GM19025 (cell line): ENCODE measurements at regions not wholly inside any gene's neighbourhood (a gene's known extent, or its start where the extent isn't known, plus 50 kb on each side); places are given as distances from the start of the nearest gene placed in this dataset.
"Not testable (repeated sequence)": the region's sequence is repeated elsewhere in the genome, so short reads cannot be mapped to it uniquely, and the experiment has no call there.

Experiments
- ATAC-seq: cut with Tn5 transposase; IDR thresholded peaks from one replicate; pipeline ENCODE4 v1.9.1; 2021; ENCODE audit warnings: mild to moderate bottlenecking, low read depth, moderate library complexity; ENCODE audit not compliant: unreplicated experiment

GRCh38 chr2:31666878-31667277 is 86.1 kb upstream of the SRD5A2 start:
- ATAC-seq, result no peak

- ATAC-seq, result no peak
Observed at GRCh38 chr2:31664949-31665724, 84.4 kb upstream of the SRD5A2 start.

GRCh38 chr2:31660812-31661335 is 80.1 kb upstream of the SRD5A2 start:
- ATAC-seq, result no peak

GRCh38 chr2:31660165-31660564 is 79.4 kb upstream of the SRD5A2 start:
- ATAC-seq, result no peak

GRCh38 chr2:31654241-31654640 is 73.5 kb upstream of the SRD5A2 start:
- ATAC-seq, result no peak

GRCh38 chr2:31651736-31652135 is 71.0 kb upstream of the SRD5A2 start:
- ATAC-seq, result no peak

GRCh38 chr2:31651267-31651666 is 70.5 kb upstream of the SRD5A2 start:
- no peak for ATAC-seq

GRCh38 chr2:31644551-31644950 is 63.8 kb upstream of the SRD5A2 start:
- no peak for ATAC-seq

- no peak for ATAC-seq
Observed at GRCh38 chr2:31642707-31643106, 62.0 kb upstream of the SRD5A2 start.

- not testable (repeated sequence) for ATAC-seq
Observed at GRCh38 chr2:31632201-31632600, 51.5 kb upstream of the SRD5A2 start.
